T-cell (primary cell): ENCODE measurements at regions not wholly inside any gene's neighbourhood (a gene's known extent, or its start where the extent isn't known, plus 50 kb on each side); places are given as distances from the start of the nearest gene placed in this dataset.

Experiments used
- ATAC-seq, 4 experiments: fragments of 200-7000 bp in 3 of 4; fragments of 150-1000 bp in 1 of 4; cut with Tn5 transposase; replicated peaks in 1 of 4; 1 replicate in 3 of 4; 2 replicates in 1 of 4; pipeline ENCODE4 v1.10.0; 2021; ENCODE audit warnings: moderate library complexity in 3 of 4, mild to moderate bottlenecking in 2 of 4, moderate number of reproducible peaks in 1 of 4
- CTCF ChIA-PET, 2 donors: fragments of 300-600 bp; sonication (Branson Sonifier 250); formaldehyde crosslinking; loops; one replicate each; lab custom pipeline; 2022; ENCODE audit warnings: antibody characterized with exemption in 2 of 2; lab: Charles Lee
- POLR2A ChIA-PET, 2 donors: fragments of 300-600 bp; sonication (Branson Sonifier 250); formaldehyde crosslinking; loops; one replicate each; lab custom pipeline; 2022; ENCODE audit warnings: antibody characterized with exemption in 2 of 2; lab: Charles Lee
- DNase-seq, 35 experiments: peaks; one replicate each; pipeline versions ENCODE4 v3.0.0 to v3.0.0-alpha.2; 2013 to 2023
- H3K27ac ChIP-seq: one replicate; pipeline ENCODE4 v1.5.1; 2013; ENCODE audit warnings: low read length
- H3K27me3 ChIP-seq, 2 experiments: replicated peaks in 1 of 2; 1 replicate in 1 of 2; 2 replicates in 1 of 2; pipeline versions ENCODE4 v1.6.1 to v1.7.0; 2013; ENCODE audit warnings: low read length in 1 of 2, mixed read lengths in 1 of 2; ENCODE audit not compliant: control insufficient read depth in 2 of 2, insufficient read depth in 2 of 2; ENCODE audit errors: extremely low read depth in 1 of 2
- H3K36me3 ChIP-seq, 2 donors: 1 replicate in 1 of 2; 2 replicates in 1 of 2; pipeline versions ENCODE4 v1.6.1 to v1.7.0; 2013; ENCODE audit warnings: low read length in 1 of 2; ENCODE audit not compliant: control insufficient read depth in 2 of 2, insufficient read depth in 1 of 2; ENCODE audit errors: extremely low read depth in 1 of 2
- H3K4me1 ChIP-seq, 2 experiments: 1 replicate in 1 of 2; 2 replicates in 1 of 2; pipeline versions ENCODE4 v1.6.1 to v1.7.0; 2013; ENCODE audit warnings: low read length in 2 of 2, mixed read lengths in 1 of 2; ENCODE audit not compliant: insufficient read depth in 2 of 2, control insufficient read depth in 1 of 2; ENCODE audit errors: extremely low read depth in 1 of 2
- H3K4me3 ChIP-seq, 2 donors: 1 replicate in 1 of 2; 2 replicates in 1 of 2; pipeline versions ENCODE4 v1.5.1 to v1.7.0; 2013; ENCODE audit warnings: mild to moderate bottlenecking in 2 of 2, low read length in 1 of 2, moderate library complexity in 1 of 2; ENCODE audit not compliant: control insufficient read depth in 1 of 2; ENCODE audit errors: extremely low read depth in 1 of 2
- H3K9me3 ChIP-seq: 2 replicates; pipeline ENCODE4 v1.7.0; 2013
- H3K27ac Mint-ChIP-seq, 2 donors: one replicate each; pipeline ENCODE4 v1.8.0; 2020 to 2021; ENCODE audit warnings: mild to moderate bottlenecking in 2 of 2, mixed read lengths in 2 of 2
- H3K27me3 Mint-ChIP-seq, 2 donors: one replicate each; pipeline ENCODE4 v1.8.0; 2021 to 2022; ENCODE audit warnings: mixed read lengths in 2 of 2
- H3K36me3 Mint-ChIP-seq: one replicate; pipeline ENCODE4 v1.8.0; 2021; ENCODE audit warnings: mixed read lengths
- H3K4me1 Mint-ChIP-seq, 3 donors: one replicate each; pipeline ENCODE4 v1.8.0; 2020 to 2022; ENCODE audit warnings: mixed read lengths in 3 of 3, mild to moderate bottlenecking in 1 of 3
- H3K4me3 Mint-ChIP-seq, 3 donors: one replicate each; pipeline ENCODE4 v1.8.0; 2020 to 2022; ENCODE audit warnings: mild to moderate bottlenecking in 3 of 3, mixed read lengths in 3 of 3, moderate library complexity in 3 of 3
- H3K9me3 Mint-ChIP-seq, 3 donors: one replicate each; pipeline ENCODE4 v1.8.0; 2020 to 2022; ENCODE audit warnings: mixed read lengths in 3 of 3
- WGBS: methylation state at CpG from one replicate; pipeline ENCODE4 v1.1.5; 2013; ENCODE audit warnings: missing lambda C conversion rate; ENCODE audit not compliant: insufficient coverage; 5-methylcytosine and 5-hydroxymethylcytosine counted together

DNA sequence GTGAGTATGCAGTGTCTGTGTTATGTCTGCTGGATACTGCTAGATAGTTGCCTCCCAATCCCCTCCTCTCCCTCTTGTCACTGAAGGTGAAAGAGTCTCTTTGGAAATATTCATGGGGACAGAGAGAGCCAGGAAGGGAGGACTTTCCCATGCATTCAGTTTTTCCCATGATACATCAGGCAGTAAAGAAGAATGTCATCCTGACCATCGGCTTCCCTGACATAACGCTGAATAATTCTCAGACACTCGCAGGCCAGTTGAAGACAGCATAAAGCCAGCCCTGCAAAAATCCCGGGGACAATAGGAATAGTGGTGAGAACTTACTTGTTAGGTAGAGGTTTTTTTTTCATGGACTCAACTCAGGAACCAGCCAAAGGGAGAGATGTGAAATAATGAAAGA, 58.1 kb downstream of the KLF4 start:
- Mint-ChIP-seq H3K27ac (no peak overlapping the region), H3K27me3 (peaks cover 11 to 16% of the 10 kb centered on the region in 2 donors), H3K9me3 (no peaks in the 10 kb centered on the region), H3K36me3 (no peaks in the 10 kb centered on the region), H3K4me3 (no peak overlapping the region), H3K4me1 (no peaks in the 10 kb centered on the region)
- H3K4me3 ChIP-seq = no peak overlapping the region
- ChIA-PET CTCF (no interaction called here), POLR2A (no interaction called here)
- no peaks in the 10 kb centered on the region for H3K36me3 ChIP-seq
- H3K9me3 ChIP-seq = no peaks in the 10 kb centered on the region
- no peak overlapping the region for H3K27ac ChIP-seq
- H3K27me3 ChIP-seq = peaks cover 0 to 4% of the 10 kb centered on the region in 2 experiments
- ATAC-seq (no peak), DNase-seq (no peak)
- WGBS = 86% methylated on average over 1 of the region's 4 CpGs
- no peaks in the 10 kb centered on the region for H3K4me1 ChIP-seq

DNA sequence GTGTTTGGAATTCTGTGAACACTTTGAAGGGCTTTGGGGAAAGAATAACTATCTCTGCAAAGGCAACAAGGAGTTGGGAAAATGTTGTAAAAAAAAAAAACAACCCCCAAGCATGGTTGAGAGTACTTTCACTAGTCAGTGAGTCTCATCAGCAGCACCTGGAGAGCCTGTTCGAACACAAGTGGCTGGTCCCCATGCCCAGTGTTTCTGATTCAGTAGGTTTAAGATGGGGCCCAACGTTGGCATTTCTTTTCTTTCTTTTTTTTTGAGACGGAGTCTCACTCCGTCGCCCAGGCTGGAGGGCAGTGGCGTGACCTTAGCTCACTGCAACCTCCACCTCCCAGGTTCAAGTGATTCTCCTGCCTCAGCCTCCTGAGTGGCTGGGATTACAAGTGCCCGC, 59.5 kb downstream of the KLF4 start:
- Histone ChIP-seq H3K4me3 (no peak overlapping the region), H3K27ac (no peak overlapping the region), H3K36me3 (no peaks in the 10 kb centered on the region), H3K9me3 (no peaks in the 10 kb centered on the region), H3K4me1 (peaks cover 0 to 5% of the 10 kb centered on the region in 2 experiments), H3K27me3 (peaks cover 0 to 9% of the 10 kb centered on the region in 2 experiments)
- no peak overlapping the region for H3K27ac Mint-ChIP-seq
- ATAC-seq = no peak
- CTCF ChIA-PET = no interaction called here
- WGBS = no CpG with 5 or more reads among the region's 7 CpGs
- no peak overlapping the region for H3K4me3 Mint-ChIP-seq
- peaks cover 4 to 6% (median 4%) of the 10 kb centered on the region in 3 donors for H3K4me1 Mint-ChIP-seq
- no peaks in the 10 kb centered on the region for H3K9me3 Mint-ChIP-seq
- POLR2A ChIA-PET = no interaction called here
- H3K36me3 Mint-ChIP-seq = no peaks in the 10 kb centered on the region
- H3K27me3 Mint-ChIP-seq = peaks cover 14% of the 10 kb centered on the region in 2 donors
- DNase-seq = no peak

DNA sequence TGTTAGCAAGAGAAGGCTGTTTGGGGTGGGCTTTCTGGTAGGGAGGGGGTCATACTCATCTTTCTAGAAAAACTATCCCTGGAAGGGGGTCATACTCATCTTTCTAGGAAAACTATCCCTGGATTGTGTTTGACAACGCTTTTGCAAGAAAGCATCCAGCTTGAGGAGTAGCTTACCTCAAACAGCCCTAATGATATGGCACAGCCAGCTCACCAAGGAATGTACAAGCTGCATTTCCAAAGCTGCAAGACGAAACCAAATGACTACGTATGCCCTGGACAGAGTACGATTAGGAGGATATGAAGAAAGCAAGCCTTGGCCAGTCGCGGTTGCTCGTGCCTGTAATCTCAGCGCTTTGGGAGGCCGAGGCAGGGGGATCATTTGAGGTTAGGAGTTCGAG, 63.4 kb downstream of the KLF4 start:
- Mint-ChIP-seq H3K36me3 (no peaks in the 10 kb centered on the region), H3K4me1 (peaks cover 8 to 10% (median 8%) of the 10 kb centered on the region in 3 donors), H3K27me3 (peaks cover 14 to 19% of the 10 kb centered on the region in 2 donors), H3K4me3 (peak overlapping the region in 1 of 3 donors; percentile 67), H3K9me3 (no peaks in the 10 kb centered on the region), H3K27ac (no peak overlapping the region)
- DNase-seq (no peak), ATAC-seq (no peak)
- Histone ChIP-seq H3K4me3 (no peak overlapping the region), H3K27me3 (peaks cover 2 to 22% of the 10 kb centered on the region in 2 experiments), H3K36me3 (no peaks in the 10 kb centered on the region), H3K27ac (no peak overlapping the region), H3K9me3 (no peaks in the 10 kb centered on the region), H3K4me1 (peaks cover 0 to 9% of the 10 kb centered on the region in 2 experiments)
- POLR2A ChIA-PET = no interaction called here
- CTCF ChIA-PET = no interaction called here
- WGBS = 94% methylated on average over 9 of the region's 10 CpGs

DNA sequence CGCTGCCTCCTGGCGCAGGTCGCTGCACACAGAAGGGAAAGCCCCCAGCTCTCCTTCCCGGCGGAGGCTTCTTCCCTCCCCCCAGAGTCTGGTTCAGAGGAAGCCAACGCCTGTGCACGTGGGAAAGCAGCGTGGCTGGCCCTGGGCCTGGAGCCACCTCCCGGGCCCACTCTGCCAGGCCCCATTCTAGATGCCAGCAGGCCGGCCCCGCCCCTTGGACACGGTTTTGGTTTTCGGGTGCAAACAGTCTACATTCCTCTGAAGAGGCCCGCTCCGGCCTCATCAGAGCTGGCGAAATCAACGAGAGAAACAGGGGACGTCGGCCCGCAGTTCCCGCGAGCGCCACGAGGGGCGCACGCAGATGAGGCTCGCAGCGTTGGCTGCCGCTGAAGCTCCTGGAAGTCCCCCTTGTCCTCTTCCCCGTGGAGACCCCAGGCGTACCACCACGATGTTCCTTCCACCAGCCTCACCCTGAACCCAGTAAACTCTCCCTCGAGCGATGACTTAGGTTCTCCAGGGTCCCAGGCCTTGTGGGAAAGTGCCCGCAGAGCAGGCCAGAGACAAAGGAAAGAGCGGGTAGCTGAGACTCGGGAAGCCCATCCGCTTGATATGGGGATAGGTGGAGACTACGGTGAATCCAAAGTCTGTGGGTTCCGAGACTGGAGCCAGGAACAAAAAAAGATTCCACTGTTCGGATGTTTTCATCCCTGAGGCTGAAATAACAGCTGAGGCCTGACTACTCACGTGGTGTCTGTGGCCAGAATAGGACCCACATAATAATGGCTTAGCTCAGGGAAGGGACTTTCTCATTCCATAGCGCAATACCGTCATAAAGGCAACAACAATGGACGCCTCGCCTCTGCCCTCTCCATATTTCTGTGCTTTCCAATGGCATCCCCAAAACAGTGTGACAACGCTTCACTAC, 64.2 kb downstream of the KLF4 start:
- Histone ChIP-seq H3K27me3 (peaks cover 2 to 22% of the 10 kb centered on the region in 2 experiments), H3K9me3 (no peaks in the 10 kb centered on the region), H3K36me3 (no peaks in the 10 kb centered on the region), H3K4me1 (peaks cover 0 to 9% of the 10 kb centered on the region in 2 experiments), H3K4me3 (peak overlapping the region; percentile 18 to 42), H3K27ac (no peak overlapping the region)
- ChIA-PET CTCF (interaction anchor here in 1 of 2 donors (1.0 kb wide), 2 partner anchors 10 to 41 kb away, joined by 3 read pairs; no protein-coding TSS in a partner anchor), POLR2A (no interaction called here)
- DNase-seq (peak in 31 of 35 experiments; percentile 2 to 52 (median 20)), ATAC-seq (peak; percentile 43 to 64 (median 59))
- Mint-ChIP-seq H3K27ac (no peak overlapping the region), H3K4me1 (peaks cover 8 to 10% (median 8%) of the 10 kb centered on the region in 3 donors), H3K27me3 (peaks cover 14 to 17% of the 10 kb centered on the region in 2 donors), H3K36me3 (no peaks in the 10 kb centered on the region), H3K4me3 (peak overlapping the region; percentile 41 to 67 (median 43)), H3K9me3 (no peaks in the 10 kb centered on the region)
- WGBS = 21% methylated on average over 34 of the region's 47 CpGs

DNA sequence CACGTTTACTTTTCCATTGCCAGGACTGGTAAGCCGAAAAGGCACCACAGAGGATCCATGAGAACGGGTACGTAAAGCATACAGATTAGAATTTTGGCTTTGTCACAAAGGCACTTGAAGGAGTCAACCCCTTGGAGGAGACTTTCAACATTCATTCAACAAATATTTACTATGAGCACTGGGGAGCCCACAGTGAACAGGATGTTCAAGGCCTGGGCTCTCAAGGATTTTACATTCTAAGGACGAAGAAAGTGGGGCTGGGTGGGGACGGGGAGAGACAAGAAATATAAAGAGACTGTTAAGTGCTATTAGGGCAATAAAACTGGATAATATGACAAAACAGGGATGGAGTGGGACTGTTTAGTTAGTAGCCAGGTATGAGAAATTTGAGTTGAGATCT, 66.0 kb downstream of the KLF4 start:
- CTCF ChIA-PET = interaction anchor here in 1 of 2 donors (0.6 to 1.1 kb wide), 2 partner anchors 9 to 775 kb away, joined by 3 read pairs; no protein-coding TSS in a partner anchor
- Histone ChIP-seq H3K27me3 (peaks cover 2 to 25% of the 10 kb centered on the region in 2 experiments), H3K4me1 (peaks cover 0 to 9% of the 10 kb centered on the region in 2 experiments), H3K27ac (no peak overlapping the region), H3K36me3 (no peaks in the 10 kb centered on the region), H3K4me3 (no peak overlapping the region), H3K9me3 (no peaks in the 10 kb centered on the region)
- Mint-ChIP-seq H3K4me1 (peaks cover 8 to 10% (median 8%) of the 10 kb centered on the region in 3 donors), H3K36me3 (no peaks in the 10 kb centered on the region), H3K4me3 (no peak overlapping the region), H3K9me3 (no peaks in the 10 kb centered on the region), H3K27me3 (peaks cover 14 to 21% of the 10 kb centered on the region in 2 donors), H3K27ac (no peak overlapping the region)
- ATAC-seq = no peak
- no peak for DNase-seq
- 93% methylated on average over 4 of the region's 6 CpGs for WGBS
- POLR2A ChIA-PET = no interaction called here

DNA sequence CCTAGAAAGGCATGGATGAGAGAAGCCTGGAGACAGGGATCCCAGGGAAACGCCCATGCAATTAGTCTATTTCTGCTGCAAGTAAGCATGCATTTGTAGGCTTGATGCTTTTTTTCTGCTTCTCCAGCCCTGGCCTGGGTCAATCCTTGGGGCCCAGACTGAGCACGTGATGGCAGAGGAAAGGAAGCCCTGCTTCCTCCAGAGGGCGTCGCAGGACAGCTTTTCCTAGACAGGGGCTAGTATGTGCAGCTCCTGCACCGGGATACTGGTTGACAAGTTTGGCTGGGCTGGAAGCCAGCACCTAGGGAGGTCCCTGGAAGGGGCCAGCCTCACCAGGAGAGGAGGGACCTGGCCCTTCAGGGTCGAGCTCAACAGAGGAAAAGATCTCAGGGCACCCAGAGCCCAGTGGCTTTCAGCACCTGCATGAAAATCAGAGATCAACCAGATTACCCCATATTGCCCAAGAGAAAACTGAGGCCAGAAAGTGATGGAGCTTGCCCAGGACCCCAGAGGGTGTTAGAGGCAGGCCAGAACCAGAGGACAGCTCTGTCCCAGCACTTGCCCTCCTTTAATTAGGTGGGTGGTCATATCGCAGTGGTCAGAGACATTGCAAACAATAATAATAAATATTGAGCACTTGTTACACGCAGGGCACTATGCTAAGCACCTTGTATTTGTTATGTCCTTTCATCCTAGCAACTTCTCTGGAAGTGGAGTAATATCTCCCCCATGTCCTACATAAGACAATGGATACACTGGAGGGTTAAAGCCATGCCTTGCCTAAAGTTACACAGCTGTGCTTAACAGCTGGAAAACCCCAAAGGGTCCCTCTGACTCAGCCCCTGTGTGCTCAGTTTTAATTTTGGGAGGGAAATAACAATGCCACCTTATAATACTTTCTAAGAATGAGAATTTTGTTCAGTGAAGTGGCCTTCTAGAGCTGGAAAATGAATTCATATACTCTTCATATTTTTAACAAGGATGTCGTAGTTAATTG, 67.1 kb downstream of the KLF4 start:
- Histone ChIP-seq H3K9me3 (no peaks in the 10 kb centered on the region), H3K4me1 (peaks cover 0 to 9% of the 10 kb centered on the region in 2 experiments), H3K36me3 (no peaks in the 10 kb centered on the region), H3K27me3 (peaks cover 2 to 25% of the 10 kb centered on the region in 2 experiments), H3K27ac (no peak overlapping the region), H3K4me3 (no peak overlapping the region)
- Mint-ChIP-seq H3K4me1 (peaks cover 8 to 10% (median 8%) of the 10 kb centered on the region in 3 donors), H3K4me3 (no peak overlapping the region), H3K9me3 (no peaks in the 10 kb centered on the region), H3K27me3 (peaks cover 14 to 22% of the 10 kb centered on the region in 2 donors), H3K27ac (no peak overlapping the region), H3K36me3 (no peaks in the 10 kb centered on the region)
- DNase-seq (peak in 6 of 35 experiments; percentile 1 to 8 (median 5)), ATAC-seq (no peak)
- CTCF ChIA-PET = interaction anchor here (0.6 to 1.0 kb wide), 2 partner anchors 9 to 115 kb away, joined by 3 to 4 read pairs; no protein-coding TSS in a partner anchor
- POLR2A ChIA-PET = no interaction called here
- 17% methylated on average over 5 of the region's 9 CpGs for WGBS
